Lower lobe of right lung (tissue), 2 donors: ENCODE measurements at regions not wholly inside any gene's neighbourhood (a gene's known extent, or its start where the extent isn't known, plus 50 kb on each side); places are given as distances from the start of the nearest gene placed in this dataset.

Experiments
- ATAC-seq, 2 donors: fragments of 200-7000 bp; cut with Tn5 transposase; one replicate each; pipeline ENCODE4 v1.9.1; 2020 to 2022; ENCODE audit warnings: mild to moderate bottlenecking in 2 of 2, moderate library complexity in 2 of 2
- DNase-seq: peaks from one replicate; pipeline ENCODE4 v3.0.0-alpha.2; 2020
- H3K27ac ChIP-seq: fragments of 200-600 bp; one replicate; pipeline ENCODE4 v1.8.0; 2022
- H3K27me3 ChIP-seq: fragments of 200-600 bp; one replicate; pipeline ENCODE4 v1.8.0; 2022; ENCODE audit warnings: low read depth
- H3K36me3 ChIP-seq: fragments of 200-600 bp; one replicate; pipeline ENCODE4 v1.8.0; 2022; ENCODE audit warnings: mild to moderate bottlenecking
- H3K4me1 ChIP-seq: fragments of 200-600 bp; one replicate; pipeline ENCODE4 v1.8.0; 2022
- H3K4me3 ChIP-seq: fragments of 200-600 bp; one replicate; pipeline ENCODE4 v1.8.0; 2022; ENCODE audit warnings: mild to moderate bottlenecking
- H3K9me3 ChIP-seq: fragments of 200-600 bp; one replicate; pipeline ENCODE4 v1.8.0; 2022
- intact Hi-C: fragments of 100-400 bp; cut with DNase I; formaldehyde crosslinking; loops from one replicate; pipeline ENCODE4 v1.11.0; 2022
- TF ChIP-seq, protein P1 (sequence below): fragments of 200-600 bp; IDR thresholded peaks from one replicate; pipeline ENCODE4 v1.8.0; 2022; ENCODE audit warnings: antibody characterized with exemption, mild to moderate bottlenecking
- donor health status: DM: no; HTN: yes; CAD: no; lungs with severe emphysema.

DNA sequence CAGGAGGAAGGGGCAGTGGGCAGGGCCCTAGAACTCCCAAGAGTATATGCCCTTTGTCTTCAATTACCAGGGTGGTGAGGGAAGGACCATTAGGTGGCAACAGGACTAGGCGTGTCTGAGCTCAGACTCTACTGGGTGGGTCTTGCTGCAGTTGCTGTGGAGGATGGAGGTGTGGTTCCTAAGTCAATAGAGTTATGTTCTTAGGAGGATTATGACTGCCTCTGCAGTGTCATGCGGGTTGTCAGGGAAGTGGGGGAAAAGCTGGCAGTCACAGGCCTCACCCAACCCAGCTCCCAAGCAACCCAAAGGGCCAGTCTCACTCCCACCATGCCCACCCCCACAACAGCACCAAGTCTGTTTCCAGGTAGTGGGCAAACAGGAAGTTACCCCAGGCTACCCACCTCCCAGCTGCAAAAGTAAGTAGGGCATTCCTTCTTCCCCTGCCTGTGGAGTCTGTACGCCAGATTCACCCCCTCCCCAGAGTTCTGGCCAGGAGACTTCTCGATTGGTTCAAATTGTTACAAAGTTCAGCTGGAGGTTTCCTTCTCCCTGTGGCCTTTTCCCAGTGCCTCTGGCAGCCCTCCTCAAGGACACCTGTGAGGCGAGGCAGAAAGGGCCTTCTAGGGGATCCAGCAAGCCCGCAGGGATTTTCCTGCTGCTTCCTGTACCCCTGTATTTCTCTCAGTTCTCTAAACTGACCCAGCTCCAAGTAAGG lies 145.3 kb downstream of the HINT1 start:
- Histone ChIP-seq H3K27me3 (no peaks in the 10 kb centered on the region), H3K4me1 (no peaks in the 10 kb centered on the region), H3K4me3 (no peak overlapping the region), H3K27ac (no peak overlapping the region), H3K36me3 (no peaks in the 10 kb centered on the region), H3K9me3 (peaks cover 4% of the 10 kb centered on the region)
- ATAC-seq (no peak), DNase-seq (no peak)
- TF ChIP-seq, protein P1, sequence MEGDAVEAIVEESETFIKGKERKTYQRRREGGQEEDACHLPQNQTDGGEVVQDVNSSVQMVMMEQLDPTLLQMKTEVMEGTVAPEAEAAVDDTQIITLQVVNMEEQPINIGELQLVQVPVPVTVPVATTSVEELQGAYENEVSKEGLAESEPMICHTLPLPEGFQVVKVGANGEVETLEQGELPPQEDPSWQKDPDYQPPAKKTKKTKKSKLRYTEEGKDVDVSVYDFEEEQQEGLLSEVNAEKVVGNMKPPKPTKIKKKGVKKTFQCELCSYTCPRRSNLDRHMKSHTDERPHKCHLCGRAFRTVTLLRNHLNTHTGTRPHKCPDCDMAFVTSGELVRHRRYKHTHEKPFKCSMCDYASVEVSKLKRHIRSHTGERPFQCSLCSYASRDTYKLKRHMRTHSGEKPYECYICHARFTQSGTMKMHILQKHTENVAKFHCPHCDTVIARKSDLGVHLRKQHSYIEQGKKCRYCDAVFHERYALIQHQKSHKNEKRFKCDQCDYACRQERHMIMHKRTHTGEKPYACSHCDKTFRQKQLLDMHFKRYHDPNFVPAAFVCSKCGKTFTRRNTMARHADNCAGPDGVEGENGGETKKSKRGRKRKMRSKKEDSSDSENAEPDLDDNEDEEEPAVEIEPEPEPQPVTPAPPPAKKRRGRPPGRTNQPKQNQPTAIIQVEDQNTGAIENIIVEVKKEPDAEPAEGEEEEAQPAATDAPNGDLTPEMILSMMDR: no peak
- intact Hi-C loops: no loop called here

- Histone ChIP-seq H3K36me3 (no peaks in the 10 kb centered on the region), H3K27ac (no peak overlapping the region), H3K4me1 (no peaks in the 10 kb centered on the region), H3K4me3 (no peak overlapping the region), H3K27me3 (no peaks in the 10 kb centered on the region), H3K9me3 (peaks cover 4% of the 10 kb centered on the region)
- ATAC-seq (no peak), DNase-seq (no peak)
- TF ChIP-seq, protein P1: no peak
- intact Hi-C loops: no loop called here
Observed at GRCh38 chr5:131019111-131019510, 145.9 kb downstream of the HINT1 start.

DNA sequence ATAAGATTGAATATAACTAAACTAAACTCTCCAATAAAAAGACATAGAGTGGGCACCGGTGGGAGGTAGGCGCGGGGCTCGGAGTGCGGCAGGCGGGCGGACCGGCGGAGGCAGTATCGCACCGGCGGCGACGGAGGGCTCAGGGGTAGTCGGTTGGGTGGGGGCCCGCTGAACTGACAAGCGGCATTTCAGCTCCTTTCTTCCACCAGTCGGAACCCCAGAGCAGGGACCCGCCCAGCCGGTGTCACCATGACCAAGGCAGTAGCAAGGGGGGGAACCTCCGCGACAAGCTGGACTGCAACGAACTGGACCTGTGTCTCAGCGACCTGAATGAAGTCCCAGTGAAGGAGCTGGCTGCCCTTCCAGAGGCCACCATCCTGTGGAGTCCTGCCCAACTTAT lies 156.7 kb downstream of the HINT1 start:
- TF ChIP-seq, protein P1: no peak
- Histone ChIP-seq H3K4me3 (no peak overlapping the region), H3K27ac (no peak overlapping the region), H3K36me3 (no peaks in the 10 kb centered on the region), H3K4me1 (no peaks in the 10 kb centered on the region), H3K27me3 (no peaks in the 10 kb centered on the region), H3K9me3 (no peaks in the 10 kb centered on the region)
- intact Hi-C loops: no loop called here
- ATAC-seq (no peak), DNase-seq (no peak)

DNA sequence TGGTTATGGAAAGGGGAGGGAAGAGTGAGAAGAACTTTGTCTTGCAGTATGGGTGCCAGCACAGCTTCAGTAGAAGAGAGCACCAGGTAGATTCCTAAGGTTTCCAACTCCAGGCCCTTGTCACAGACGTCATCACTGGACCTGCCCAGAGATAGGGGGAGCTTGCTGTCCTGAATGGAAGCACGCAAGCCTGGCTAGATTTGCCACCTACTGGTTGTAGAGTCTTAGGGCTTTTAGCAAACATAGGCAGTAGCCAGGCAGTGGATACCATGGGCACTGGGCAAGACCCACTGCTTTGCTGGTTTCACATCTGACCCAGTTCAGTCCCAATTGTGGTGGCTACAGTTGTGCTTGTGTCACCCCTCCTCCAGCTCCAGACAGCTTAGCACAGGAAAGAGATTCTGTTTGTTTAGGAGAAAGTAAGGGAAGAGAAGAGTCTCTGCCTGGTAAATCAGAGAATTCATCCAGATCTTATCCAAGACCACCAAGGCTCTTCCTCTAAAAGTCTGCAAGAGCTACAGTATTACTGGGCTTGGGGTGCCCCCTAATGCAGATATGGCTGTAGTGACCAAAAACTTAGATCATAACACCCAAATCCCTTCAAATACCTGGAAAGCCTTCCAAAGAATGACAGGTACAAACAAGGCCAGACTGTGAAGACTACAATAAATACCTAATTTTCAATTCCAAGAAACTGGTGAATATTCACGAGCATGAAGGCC lies 158.9 kb downstream of the HINT1 start:
- no peak overlapping the region for H3K4me3 ChIP-seq
- TF ChIP-seq, protein P1: no peak
- no peaks in the 10 kb centered on the region for H3K27me3 ChIP-seq
- no peak for ATAC-seq
- H3K27ac ChIP-seq: no peak overlapping the region
- no peaks in the 10 kb centered on the region for H3K9me3 ChIP-seq
- H3K4me1 ChIP-seq: no peaks in the 10 kb centered on the region
- no peaks in the 10 kb centered on the region for H3K36me3 ChIP-seq
- DNase-seq: no peak
- intact Hi-C loops: no loop called here

- Histone ChIP-seq H3K9me3 (no peaks in the 10 kb centered on the region), H3K36me3 (no peaks in the 10 kb centered on the region), H3K27me3 (no peaks in the 10 kb centered on the region), H3K4me3 (no peak overlapping the region), H3K27ac (no peak overlapping the region), H3K4me1 (no peaks in the 10 kb centered on the region)
- no peak for DNase-seq
- intact Hi-C loops: no loop called here
- ATAC-seq: no peak
- TF ChIP-seq, protein P1: no peak
Observed at GRCh38 chr5:131001507-131001906, 163.5 kb downstream of the HINT1 start.
